Endodermal cell (in vitro differentiated cells): ENCODE measurements at regions not wholly inside any gene's neighbourhood (a gene's known extent, or its start where the extent isn't known, plus 50 kb on each side); places are given as distances from the start of the nearest gene placed in this dataset.

Experiments used
- DNase-seq: peaks from one replicate; pipeline ENCODE4 v3.0.0-alpha.2; 2017
- H3K27ac ChIP-seq: 2 replicates; pipeline ENCODE4 v1.5.1; 2013; ENCODE audit warnings: mild to moderate bottlenecking, low read depth, low read length, moderate library complexity
- H3K27me3 ChIP-seq: 2 replicates; pipeline ENCODE4 v1.6.1; 2013; ENCODE audit warnings: mild to moderate bottlenecking, low read length, moderate library complexity; ENCODE audit not compliant: insufficient read depth, control insufficient read depth, poor library complexity, severe bottlenecking
- H3K36me3 ChIP-seq: 2 replicates; pipeline ENCODE4 v1.7.0; 2013; ENCODE audit warnings: mild to moderate bottlenecking, low read length, moderate library complexity; ENCODE audit not compliant: control insufficient read depth, insufficient read depth
- H3K4me1 ChIP-seq: one replicate; pipeline ENCODE4 v1.7.0; 2013; ENCODE audit warnings: low read length; ENCODE audit not compliant: control insufficient read depth, insufficient read depth
- H3K4me3 ChIP-seq: 2 replicates; pipeline ENCODE4 v1.5.1; 2013; ENCODE audit warnings: mild to moderate bottlenecking, low read length, moderate library complexity
- H3K9ac ChIP-seq: 2 replicates; pipeline ENCODE4 v1.6.1; 2013; ENCODE audit warnings: mild to moderate bottlenecking, low read length, moderate library complexity; ENCODE audit not compliant: poor library complexity, severe bottlenecking; ENCODE audit errors: extremely low read depth
- H3K9me3 ChIP-seq: 2 replicates; pipeline ENCODE4 v1.6.1; 2013; ENCODE audit warnings: mild to moderate bottlenecking, low read length, moderate library complexity; ENCODE audit not compliant: control insufficient read depth
- H3K27ac Mint-ChIP-seq: 2 replicates; pipeline ENCODE4 v1.8.0; 2020; ENCODE audit warnings: mixed read lengths
- H3K27me3 Mint-ChIP-seq: 2 replicates; pipeline ENCODE4 v1.8.0; 2021; ENCODE audit warnings: mild to moderate bottlenecking, mixed read lengths; ENCODE audit not compliant: insufficient read depth
- H3K36me3 Mint-ChIP-seq: 2 replicates; pipeline ENCODE4 v1.8.0; 2020; ENCODE audit warnings: low read depth, mixed read lengths
- H3K4me1 Mint-ChIP-seq: 2 replicates; pipeline ENCODE4 v1.8.0; 2020; ENCODE audit warnings: mixed read lengths
- H3K4me3 Mint-ChIP-seq: 2 replicates; pipeline ENCODE4 v1.8.0; 2020; ENCODE audit warnings: mild to moderate bottlenecking, moderate library complexity, mixed read lengths
- H3K9me3 Mint-ChIP-seq: 2 replicates; pipeline ENCODE4 v1.8.0; 2020; ENCODE audit warnings: mild to moderate bottlenecking, mixed read lengths
- CTCF ChIP-seq: fragments of 200-600 bp; sonication (generic); conservative IDR thresholded peaks from 2 replicates; pipeline ENCODE4 v1.5.0; 2021; ENCODE audit warnings: antibody characterized with exemption, mild to moderate bottlenecking
- WGBS, 2 experiments: methylation state at CpG; one replicate each; pipeline versions ENCODE4 v1.1.5 to v1.1.7; 2013; ENCODE audit warnings: missing lambda C conversion rate in 2 of 2, mixed read lengths in 1 of 2; ENCODE audit not compliant: insufficient coverage in 1 of 2, insufficient read length in 1 of 2; 5-methylcytosine and 5-hydroxymethylcytosine counted together

GRCh38 chr9:2324742-2325141 lies 296.8 kb upstream of the VLDLR start:
- Histone ChIP-seq H3K9ac (no peak overlapping the region), H3K4me1 (no peaks in the 10 kb centered on the region), H3K9me3 (peaks cover 5% of the 10 kb centered on the region), H3K4me3 (no peak overlapping the region), H3K36me3 (no peaks in the 10 kb centered on the region), H3K27me3 (no peaks in the 10 kb centered on the region), H3K27ac (no peak overlapping the region)
- peaks cover 4% of the 10 kb centered on the region for H3K9me3 Mint-ChIP-seq
- no peak for TF ChIP-seq CTCF
- H3K27me3 Mint-ChIP-seq: no peaks in the 10 kb centered on the region
- no peaks in the 10 kb centered on the region for H3K4me1 Mint-ChIP-seq
- no peak overlapping the region for H3K4me3 Mint-ChIP-seq
- no peaks in the 10 kb centered on the region for H3K36me3 Mint-ChIP-seq
- no peak overlapping the region for H3K27ac Mint-ChIP-seq
- DNase-seq: no peak
- 93% methylated on average over 2 of the region's 2 CpGs for WGBS, 2 experiments

DNA sequence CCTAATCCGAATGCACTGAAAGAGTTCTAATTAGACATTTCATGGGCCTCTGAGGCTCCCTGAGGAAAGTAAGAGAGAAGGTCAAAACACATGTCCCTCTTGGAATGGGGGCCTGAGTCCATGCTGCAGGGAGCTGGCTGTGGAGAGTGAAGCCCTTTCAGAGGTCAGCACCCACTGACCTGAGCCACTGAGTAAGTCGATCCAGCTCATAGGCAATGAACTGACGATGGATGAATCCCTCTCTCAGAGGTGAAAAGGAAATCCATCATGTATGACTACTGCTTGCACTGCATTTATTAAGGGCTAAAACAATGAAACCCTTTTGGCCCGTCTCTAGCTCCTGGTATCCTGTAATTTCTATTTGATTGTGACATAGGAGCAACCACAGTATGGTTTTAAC lies 288.9 kb upstream of the VLDLR start:
- H3K4me1 Mint-ChIP-seq: peaks cover 16% of the 10 kb centered on the region
- 84 to 96% methylated on average over 2 to 4 of the region's 4 CpGs for WGBS, 2 experiments
- no peak for TF ChIP-seq CTCF

GRCh38 chr9:2335260-2335659 lies 286.3 kb upstream of the VLDLR start:
- no peak for TF ChIP-seq CTCF
- Histone ChIP-seq H3K36me3 (no peaks in the 10 kb centered on the region), H3K27ac (no peak overlapping the region), H3K4me3 (no peak overlapping the region), H3K4me1 (no peaks in the 10 kb centered on the region), H3K27me3 (no peaks in the 10 kb centered on the region), H3K9ac (no peak overlapping the region), H3K9me3 (no peaks in the 10 kb centered on the region)
- peaks cover 30% of the 10 kb centered on the region for H3K4me1 Mint-ChIP-seq
- 91 to 94% methylated on average over 4 of the region's 4 CpGs for WGBS, 2 experiments
- no peak overlapping the region for H3K27ac Mint-ChIP-seq
- H3K9me3 Mint-ChIP-seq: peaks cover under 1% of the 10 kb centered on the region
- peaks cover under 1% of the 10 kb centered on the region for H3K36me3 Mint-ChIP-seq
- DNase-seq: no peak
- no peak overlapping the region for H3K4me3 Mint-ChIP-seq
- no peaks in the 10 kb centered on the region for H3K27me3 Mint-ChIP-seq

More for the DNA sequence above, 288.9 kb upstream of the VLDLR start:
- no peak overlapping the region for H3K4me3 ChIP-seq
- no peak overlapping the region for H3K9ac ChIP-seq
- no peaks in the 10 kb centered on the region for H3K27me3 ChIP-seq
- DNase-seq: no peak
- H3K9me3 ChIP-seq: no peaks in the 10 kb centered on the region
- Mint-ChIP-seq H3K36me3 (peaks cover 3% of the 10 kb centered on the region), H3K4me3 (no peak overlapping the region), H3K9me3 (peaks cover 4% of the 10 kb centered on the region), H3K27ac (no peak overlapping the region), H3K27me3 (no peaks in the 10 kb centered on the region)
- H3K36me3 ChIP-seq: no peaks in the 10 kb centered on the region
- H3K27ac ChIP-seq: no peak overlapping the region
- no peaks in the 10 kb centered on the region for H3K4me1 ChIP-seq
